IMR-90 (cell line): ENCODE measurements at regions not wholly inside any gene's neighbourhood (a gene's known extent, or its start where the extent isn't known, plus 50 kb on each side); places are given as distances from the start of the nearest gene placed in this dataset.
A peak's percentile ranks its signal among the peaks of the same experiment; 100 is the strongest.

Experiments used
- ATAC-seq: fragments of 200-7000 bp; cut with Tn5 transposase; 2 replicates; pipeline ENCODE4 v1.9.1; 2020; ENCODE audit warnings: low read depth, mild to moderate bottlenecking, moderate library complexity
- BruUV-seq: library from RNA; stranded (reverse); fragments of 400-500 nt; replicated peaks from 2 replicates; lab custom pipeline; 2021; lab: Mats Ljungman, UMichigan
- CTCF ChIA-PET: fragments of 300-600 bp; formaldehyde crosslinking; extraction: SDS; loops from one replicate; lab custom pipeline; 2021; ENCODE audit warnings: antibody characterized with exemption; lab: Yijun Ruan, JAX
- POLR2A ChIA-PET: fragments of 300-600 bp; sonication (Branson Sonifier 250); formaldehyde crosslinking; loops from one replicate; lab custom pipeline; 2022; ENCODE audit warnings: antibody characterized with exemption; ENCODE audit not compliant: unreplicated experiment; lab: Charles Lee
- DNase-seq: peaks from one replicate; pipeline ENCODE4 v3.0.0; 2013
- H2AFZ ChIP-seq: replicated peaks from 2 replicates; pipeline ENCODE3; 2013; ENCODE audit warnings: low read length, mild to moderate bottlenecking; ENCODE audit not compliant: poor library complexity
- H2AK5ac ChIP-seq: 2 replicates; pipeline ENCODE4 v1.6.1; 2013; ENCODE audit warnings: low read depth, low read length, inconsistent platforms
- H2AK9ac ChIP-seq: replicated peaks from 2 replicates; pipeline ENCODE3; 2013; ENCODE audit warnings: mild to moderate bottlenecking, low read depth, low read length, moderate library complexity; ENCODE audit not compliant: poor library complexity
- H2BK120ac ChIP-seq: 2 replicates; pipeline ENCODE4 v1.6.1; 2013; ENCODE audit warnings: low read depth, low read length, inconsistent platforms
- H2BK15ac ChIP-seq: 3 replicates; pipeline ENCODE4 v1.6.1; 2013; ENCODE audit warnings: low read depth, low read length, inconsistent platforms
- H2BK20ac ChIP-seq: 2 replicates; pipeline ENCODE4 v1.6.1; 2013; ENCODE audit warnings: low read depth, mild to moderate bottlenecking, inconsistent platforms, low read length, moderate library complexity
- H2BK5ac ChIP-seq: 2 replicates; pipeline ENCODE4 v1.6.1; 2013; ENCODE audit warnings: mild to moderate bottlenecking, low read depth, low read length, inconsistent platforms; ENCODE audit not compliant: poor library complexity, severe bottlenecking
- H3K14ac ChIP-seq: replicated peaks from 2 replicates; pipeline ENCODE4 v1.6.1; 2013; ENCODE audit warnings: low read depth, low read length, inconsistent platforms
- H3K18ac ChIP-seq: 2 replicates; pipeline ENCODE4 v1.6.1; 2013; ENCODE audit warnings: low read depth, low read length, control low read depth
- H3K23ac ChIP-seq: 2 replicates; pipeline ENCODE4 v1.6.1; 2013; ENCODE audit warnings: low read depth, low read length, inconsistent platforms
- H3K27ac ChIP-seq: 2 replicates; pipeline ENCODE4 v1.5.1; 2013; ENCODE audit warnings: mild to moderate bottlenecking, control low read depth, low read length; ENCODE audit not compliant: insufficient read depth
- H3K27me3 ChIP-seq: 2 replicates; pipeline ENCODE4 v1.6.1; 2013; ENCODE audit warnings: low read length; ENCODE audit not compliant: control insufficient read depth, insufficient read depth
- H3K36me3 ChIP-seq: 2 replicates; pipeline ENCODE4 v1.6.1; 2013; ENCODE audit warnings: low read length, mixed read lengths; ENCODE audit not compliant: control insufficient read depth, insufficient read depth
- H3K4ac ChIP-seq: 2 replicates; pipeline ENCODE4 v1.6.1; 2013; ENCODE audit warnings: low read depth, low read length, inconsistent platforms
- H3K4me1 ChIP-seq: 2 replicates; pipeline ENCODE4 v1.6.1; 2013; ENCODE audit warnings: low read length, mixed read lengths; ENCODE audit not compliant: control insufficient read depth, insufficient read depth
- H3K4me2 ChIP-seq: 2 replicates; pipeline ENCODE4 v1.6.1; 2013; ENCODE audit warnings: low read depth, mild to moderate bottlenecking, control low read depth, low read length, moderate library complexity
- H3K4me3 ChIP-seq: 2 replicates; pipeline ENCODE4 v1.5.1; 2013; ENCODE audit warnings: low read depth, mild to moderate bottlenecking, control low read depth, low read length, moderate library complexity; ENCODE audit not compliant: insufficient read depth
- H3K56ac ChIP-seq: 2 replicates; pipeline ENCODE4 v1.6.1; 2013; ENCODE audit warnings: low read length, inconsistent platforms; ENCODE audit not compliant: insufficient read depth; ENCODE audit errors: extremely low read depth
- H3K79me1 ChIP-seq, 2 experiments: 2 replicates each; pipeline ENCODE4 v1.6.1; 2013; ENCODE audit warnings: low read length in 2 of 2, inconsistent platforms in 1 of 2, low read depth in 1 of 2
- H3K9ac ChIP-seq: 2 replicates; pipeline ENCODE4 v1.6.1; 2013; ENCODE audit warnings: low read depth, low read length, control low read depth
- H3K9me1 ChIP-seq: 2 replicates; pipeline ENCODE4 v1.6.1; 2013; ENCODE audit warnings: low read length, inconsistent platforms; ENCODE audit not compliant: insufficient read depth
- H3K9me3 ChIP-seq: 2 replicates; pipeline ENCODE4 v1.6.1; 2013; ENCODE audit warnings: low read length; ENCODE audit not compliant: control insufficient read depth, insufficient read depth
- H4K20me1 ChIP-seq: 2 replicates; pipeline ENCODE4 v1.6.1; 2013; ENCODE audit warnings: low read length, inconsistent platforms; ENCODE audit not compliant: insufficient read depth
- H4K5ac ChIP-seq: 2 replicates; pipeline ENCODE4 v1.6.1; 2013; ENCODE audit warnings: mild to moderate bottlenecking, low read depth, low read length, control low read depth
- H4K8ac ChIP-seq, 2 experiments: 2 replicates each; pipeline ENCODE4 v1.6.1; 2013; ENCODE audit warnings: low read depth in 2 of 2, low read length in 2 of 2, control low read depth in 1 of 2, inconsistent platforms in 1 of 2
- H4K91ac ChIP-seq: 2 replicates; pipeline ENCODE4 v1.6.1; 2013; ENCODE audit warnings: low read depth, low read length, inconsistent platforms; ENCODE audit not compliant: insufficient read depth
- BHLHE40 ChIP-seq: fragments of 150-350 bp; IDR thresholded peaks from 2 replicates; pipeline ENCODE4 v1.6.1; 2016; ENCODE audit warnings: mild to moderate bottlenecking, low read depth, low read length
- MAFK ChIP-seq: IDR thresholded peaks from 2 replicates; pipeline ENCODE4 v1.6.1; 2012; ENCODE audit warnings: low read depth, low read length, improper control_type of control experiment
- WGBS, 2 experiments: methylation state at CpG; one replicate each; pipeline versions ENCODE4 v1.1.5 to v1.1.7; 2013; ENCODE audit warnings: missing lambda C conversion rate in 2 of 2; ENCODE audit not compliant: insufficient read length in 1 of 2; ENCODE audit errors: extremely low coverage in 2 of 2; 5-methylcytosine and 5-hydroxymethylcytosine counted together
- dilution Hi-C: fragments of 300-500 bp; cut with HindIII; formaldehyde crosslinking; loops from one replicate; pipeline ENCODE4 v1.14.3; 2018; ENCODE audit warnings: low sequenced_read_pairs; ENCODE audit not compliant: unreplicated experiment
- in situ Hi-C: fragments of 300-500 bp; cut with MboI; formaldehyde crosslinking; loops from 3 replicates; pipeline ENCODE4 v1.14.3; 2019; ENCODE audit warnings: low sequenced_read_pairs, inconsistent platforms, mixed read lengths
- intact Hi-C: fragments of 100-400 bp; cut with micrococcal nuclease; formaldehyde crosslinking; loops from 2 replicates; pipeline ENCODE4 v1.10.0; 2022

GRCh38 chr2:8078705-8079104, 603.2 kb upstream of the ID2 start:
- POLR2A ChIA-PET, result no interaction called here
- no peaks in the 10 kb centered on the region for H3K27me3 ChIP-seq

More at GRCh38 chr2:8078705-8079104, 603.2 kb upstream of the ID2 start:
- Histone ChIP-seq H3K23ac (no peak overlapping the region), H3K27ac (no peak overlapping the region), H2BK20ac (no peak overlapping the region), H4K8ac (no peak overlapping the region), H3K4me3 (no peak overlapping the region), H3K9me3 (no peaks in the 10 kb centered on the region), H4K5ac (no peak overlapping the region), H3K79me1 (no peaks in the 10 kb centered on the region), H3K56ac (no peak overlapping the region), H2AFZ (no peak overlapping the region), H3K14ac (no peak overlapping the region), H2BK120ac (no peak overlapping the region), H2BK5ac (no peak overlapping the region), H3K4me1 (no peaks in the 10 kb centered on the region), H3K4ac (no peak overlapping the region), H3K9ac (no peak overlapping the region), H3K4me2 (no peak overlapping the region), H2BK15ac (no peak overlapping the region), H4K20me1 (no peaks in the 10 kb centered on the region), H2AK9ac (no peak overlapping the region), H3K36me3 (no peaks in the 10 kb centered on the region), H3K18ac (no peak overlapping the region), H4K91ac (no peak overlapping the region), H3K9me1 (no peaks in the 10 kb centered on the region), H2AK5ac (no peak overlapping the region)
- dilution Hi-C loops, result no loop called here
- in situ Hi-C loops, result no loop called here
- intact Hi-C loops, result no loop called here
- WGBS, 2 experiments, result no CpG with 5 or more reads among the region's 2 CpGs
- DNase-seq, result no peak
- peak; percentile 16; the same call in 1 of the 2 replicates for TF ChIP-seq MAFK
- no peak for TF ChIP-seq BHLHE40
- CTCF ChIA-PET, result no interaction called here
- ATAC-seq, result no peak
- BruUV-seq, result no TSS peak
